GM12873 (cell line): ENCODE measurements at regions not wholly inside any gene's neighbourhood (a gene's known extent, or its start where the extent isn't known, plus 50 kb on each side); places are given as distances from the start of the nearest gene placed in this dataset.

Experiments
- CTCF ChIP-seq: IDR thresholded peaks from 2 replicates; pipeline ENCODE4 v1.5.1; 2012; ENCODE audit warnings: low read depth, mild to moderate bottlenecking, moderate library complexity, low read length, control low read depth; ENCODE audit not compliant: insufficient read depth; ENCODE audit errors: missing control alignments

- no peak for TF ChIP-seq CTCF
Observed at GRCh38 chr2:344811-345210, 56.9 kb upstream of the ALKAL2 start.

- TF ChIP-seq CTCF = no peak
Observed at GRCh38 chr2:343355-343754, 55.5 kb upstream of the ALKAL2 start.

GRCh38 chr2:341912-342311, 54.0 kb upstream of the ALKAL2 start:
- no peak for TF ChIP-seq CTCF

GRCh38 chr2:341017-341542, 53.2 kb upstream of the ALKAL2 start:
- no peak for TF ChIP-seq CTCF
